DOHH2 (cell line): ENCODE measurements at regions not wholly inside any gene's neighbourhood (a gene's known extent, or its start where the extent isn't known, plus 50 kb on each side); places are given as distances from the start of the nearest gene placed in this dataset.
"Not testable (repeated sequence)": the region's sequence is repeated elsewhere in the genome, so short reads cannot be mapped to it uniquely, and the experiment has no call there.

Source experiments
- H3F3A ChIP-seq: fragments of 200-600 bp; sonication (generic), shearing (Covaris generic); 2 replicates; pipeline ENCODE4 v1.6.0; 2016; ENCODE audit warnings: antibody characterized with exemption, mild to moderate bottlenecking; ENCODE audit not compliant: control insufficient read depth, insufficient read depth
- H3K27ac ChIP-seq: fragments of 200-600 bp; sonication (generic); 2 replicates; pipeline ENCODE4 v1.5.1; 2014; ENCODE audit warnings: low read depth, mild to moderate bottlenecking, low read length, moderate library complexity
- H3K27me3 ChIP-seq: fragments of 200-600 bp; sonication (generic); 2 replicates; pipeline ENCODE4 v1.6.1; 2014; ENCODE audit warnings: mild to moderate bottlenecking, low read length, mixed read lengths; ENCODE audit not compliant: control insufficient read depth
- H3K36me3 ChIP-seq: fragments of 200-600 bp; sonication (generic); 2 replicates; pipeline ENCODE4 v1.6.1; 2014; ENCODE audit warnings: mild to moderate bottlenecking, low read length, moderate library complexity, mixed read lengths; ENCODE audit not compliant: control insufficient read depth
- H3K4me1 ChIP-seq: fragments of 200-600 bp; sonication (generic); 2 replicates; pipeline ENCODE4 v1.6.1; 2014; ENCODE audit warnings: mild to moderate bottlenecking, low read length, mixed read lengths; ENCODE audit not compliant: control insufficient read depth
- H3K4me2 ChIP-seq: fragments of 200-600 bp; sonication (generic); 2 replicates; pipeline ENCODE4 v1.6.0; 2014; ENCODE audit warnings: mild to moderate bottlenecking, low read length, moderate library complexity
- H3K4me3 ChIP-seq: fragments of 200-600 bp; sonication (generic); 2 replicates; pipeline ENCODE4 v1.5.1; 2014; ENCODE audit warnings: mild to moderate bottlenecking, low read length, mixed read lengths
- H3K79me2 ChIP-seq: fragments of 200-600 bp; sonication (generic); 2 replicates; pipeline ENCODE4 v1.6.1; 2014; ENCODE audit warnings: mild to moderate bottlenecking, low read length, mixed read lengths; ENCODE audit not compliant: control insufficient read depth
- H3K9me2 ChIP-seq: fragments of 200-600 bp; sonication (generic); replicated peaks from 2 replicates; pipeline ENCODE4 v1.6.1; 2014; ENCODE audit warnings: mild to moderate bottlenecking, low read length, mixed read lengths; ENCODE audit not compliant: control insufficient read depth
- H3K9me3 ChIP-seq: fragments of 200-600 bp; sonication (generic); 2 replicates; pipeline ENCODE4 v1.6.1; 2014; ENCODE audit warnings: antibody characterized with exemption, low read length, mixed read lengths; ENCODE audit not compliant: control insufficient read depth, insufficient read depth
- H4K20me1 ChIP-seq: fragments of 200-600 bp; sonication (generic); 2 replicates; pipeline ENCODE4 v1.6.0; 2014; ENCODE audit warnings: low read depth, mild to moderate bottlenecking, antibody characterized with exemption, low read length, moderate library complexity; ENCODE audit not compliant: control insufficient read depth, insufficient read depth
- EZH2phosphoT487 ChIP-seq: fragments of 200-600 bp; sonication (generic); IDR thresholded peaks from 2 replicates; pipeline ENCODE4 v1.6.1; 2017; ENCODE audit warnings: borderline replicate concordance, mild to moderate bottlenecking, antibody characterized with exemption, low read length, moderate library complexity, mixed read lengths
- TF ChIP-seq, protein P1 (sequence below): fragments of 200-600 bp; sonication (generic); IDR thresholded peaks from one replicate; pipeline ENCODE4 v1.5.1; 2014; ENCODE audit warnings: antibody characterized with exemption, mild to moderate bottlenecking, low read depth, low read length; ENCODE audit not compliant: poor library complexity, severe bottlenecking

GRCh38 chr10:36416513-36416912 is 708.9 kb upstream of the ANKRD30A start:
- no peaks in the 10 kb centered on the region for H3K9me2 ChIP-seq
- H3K79me2 ChIP-seq: no peaks in the 10 kb centered on the region

GRCh38 chr10:36412942-36413341 is 712.5 kb upstream of the ANKRD30A start:
- H3K27ac ChIP-seq: no peak overlapping the region
- no peak overlapping the region for H3K4me2 ChIP-seq
- H3F3A ChIP-seq: no peaks in the 10 kb centered on the region
- H4K20me1 ChIP-seq: no peaks in the 10 kb centered on the region
- H3K79me2 ChIP-seq: no peaks in the 10 kb centered on the region
- no peaks in the 10 kb centered on the region for H3K4me1 ChIP-seq
- peaks cover 4% of the 10 kb centered on the region; the same call in 1 of the 2 replicates for H3K9me3 ChIP-seq
- no peaks in the 10 kb centered on the region for H3K9me2 ChIP-seq
- no peaks in the 10 kb centered on the region for H3K36me3 ChIP-seq
- TF ChIP-seq EZH2phosphoT487: no peak
- TF ChIP-seq, protein P1, sequence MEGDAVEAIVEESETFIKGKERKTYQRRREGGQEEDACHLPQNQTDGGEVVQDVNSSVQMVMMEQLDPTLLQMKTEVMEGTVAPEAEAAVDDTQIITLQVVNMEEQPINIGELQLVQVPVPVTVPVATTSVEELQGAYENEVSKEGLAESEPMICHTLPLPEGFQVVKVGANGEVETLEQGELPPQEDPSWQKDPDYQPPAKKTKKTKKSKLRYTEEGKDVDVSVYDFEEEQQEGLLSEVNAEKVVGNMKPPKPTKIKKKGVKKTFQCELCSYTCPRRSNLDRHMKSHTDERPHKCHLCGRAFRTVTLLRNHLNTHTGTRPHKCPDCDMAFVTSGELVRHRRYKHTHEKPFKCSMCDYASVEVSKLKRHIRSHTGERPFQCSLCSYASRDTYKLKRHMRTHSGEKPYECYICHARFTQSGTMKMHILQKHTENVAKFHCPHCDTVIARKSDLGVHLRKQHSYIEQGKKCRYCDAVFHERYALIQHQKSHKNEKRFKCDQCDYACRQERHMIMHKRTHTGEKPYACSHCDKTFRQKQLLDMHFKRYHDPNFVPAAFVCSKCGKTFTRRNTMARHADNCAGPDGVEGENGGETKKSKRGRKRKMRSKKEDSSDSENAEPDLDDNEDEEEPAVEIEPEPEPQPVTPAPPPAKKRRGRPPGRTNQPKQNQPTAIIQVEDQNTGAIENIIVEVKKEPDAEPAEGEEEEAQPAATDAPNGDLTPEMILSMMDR: no peak
- no peak overlapping the region for H3K4me3 ChIP-seq
- no peaks in the 10 kb centered on the region for H3K27me3 ChIP-seq

More at GRCh38 chr10:36416513-36416912, 708.9 kb upstream of the ANKRD30A start:
- Histone ChIP-seq H4K20me1 (no peaks in the 10 kb centered on the region), H3K9me3 (peaks cover 4% of the 10 kb centered on the region; the same call in 1 of the 2 replicates), H3F3A (no peaks in the 10 kb centered on the region), H3K36me3 (no peaks in the 10 kb centered on the region), H3K27me3 (no peaks in the 10 kb centered on the region), H3K4me3 (no peak overlapping the region), H3K27ac (no peak overlapping the region), H3K4me2 (no peak overlapping the region), H3K4me1 (no peaks in the 10 kb centered on the region)
- TF ChIP-seq, protein P1: no peak
- TF ChIP-seq EZH2phosphoT487: no peak

DNA sequence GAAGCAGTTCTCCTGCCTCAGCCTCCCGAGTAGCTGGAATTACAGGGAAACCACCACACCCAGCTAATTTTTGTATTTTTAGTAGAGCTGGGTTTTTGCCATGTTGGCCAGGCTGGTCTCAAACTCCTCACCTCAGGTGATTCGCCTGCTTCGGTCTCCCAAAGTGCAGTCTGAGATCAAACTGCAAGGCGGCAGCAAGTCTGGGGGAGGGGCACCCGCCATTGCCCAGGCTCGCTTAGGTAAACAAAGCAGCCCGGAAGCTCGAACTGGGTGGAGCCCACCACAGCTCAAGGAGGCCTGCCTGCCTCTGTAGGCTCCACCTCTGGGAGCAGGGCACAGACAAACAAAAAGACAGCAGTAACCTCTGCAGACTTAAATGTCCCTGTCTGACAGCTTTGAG is 725.2 kb upstream of the ANKRD30A start:
- H3K4me1 ChIP-seq, H3F3A ChIP-seq, H3K9me3 ChIP-seq, H3K36me3 ChIP-seq, H3K9me2 ChIP-seq, H3K27ac ChIP-seq, H3K79me2 ChIP-seq, H4K20me1 ChIP-seq, H3K27me3 ChIP-seq, H3K4me2 ChIP-seq, H3K4me3 ChIP-seq: not testable (repeated sequence)

DNA sequence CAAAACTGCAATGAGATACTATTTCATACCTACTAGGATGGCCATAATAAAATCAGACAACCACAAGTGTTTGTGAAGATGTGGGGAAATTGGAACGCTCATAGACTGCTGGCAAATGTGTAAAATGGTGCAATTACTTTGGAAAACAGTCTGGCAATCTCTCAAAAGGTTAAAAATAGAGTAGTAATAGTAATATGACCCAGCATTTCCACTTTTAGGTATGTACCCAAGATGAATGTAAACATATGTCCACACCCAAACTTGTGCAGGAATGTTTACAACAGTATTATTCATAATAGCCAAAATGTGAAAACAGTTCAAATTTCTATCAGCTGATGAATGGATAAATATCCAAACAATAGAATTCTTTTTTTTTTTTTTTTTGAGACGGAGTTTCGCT is 731.6 kb upstream of the ANKRD30A start:
- H3K4me2 ChIP-seq: no peak overlapping the region
- no peaks in the 10 kb centered on the region for H3F3A ChIP-seq
- no peak overlapping the region for H3K4me3 ChIP-seq
- H3K36me3 ChIP-seq: no peaks in the 10 kb centered on the region
- no peaks in the 10 kb centered on the region for H3K9me2 ChIP-seq
- no peaks in the 10 kb centered on the region for H4K20me1 ChIP-seq
- H3K27me3 ChIP-seq: no peaks in the 10 kb centered on the region
- no peaks in the 10 kb centered on the region for H3K9me3 ChIP-seq
- no peak overlapping the region for H3K27ac ChIP-seq
- no peaks in the 10 kb centered on the region for H3K79me2 ChIP-seq
- no peak for TF ChIP-seq EZH2phosphoT487
- TF ChIP-seq, protein P1: no peak
- no peaks in the 10 kb centered on the region for H3K4me1 ChIP-seq
